SK-MEL-5 (cell line): ENCODE measurements at regions not wholly inside any gene's neighbourhood (a gene's known extent, or its start where the extent isn't known, plus 50 kb on each side); places are given as distances from the start of the nearest gene placed in this dataset.

Experiments
- DNase-seq: peaks from one replicate; pipeline ENCODE4 v3.0.0-alpha.2; 2016; ENCODE audit warnings: low read depth, low spot score
- in situ Hi-C: cut with HindIII; loops from 2 replicates; pipeline ENCODE4 v1.10.0; 2016; ENCODE audit warnings: low sequenced_read_pairs, high pct_unique_total_duplicates, low pct_unique_long_range_greater_than_20kb

DNA sequence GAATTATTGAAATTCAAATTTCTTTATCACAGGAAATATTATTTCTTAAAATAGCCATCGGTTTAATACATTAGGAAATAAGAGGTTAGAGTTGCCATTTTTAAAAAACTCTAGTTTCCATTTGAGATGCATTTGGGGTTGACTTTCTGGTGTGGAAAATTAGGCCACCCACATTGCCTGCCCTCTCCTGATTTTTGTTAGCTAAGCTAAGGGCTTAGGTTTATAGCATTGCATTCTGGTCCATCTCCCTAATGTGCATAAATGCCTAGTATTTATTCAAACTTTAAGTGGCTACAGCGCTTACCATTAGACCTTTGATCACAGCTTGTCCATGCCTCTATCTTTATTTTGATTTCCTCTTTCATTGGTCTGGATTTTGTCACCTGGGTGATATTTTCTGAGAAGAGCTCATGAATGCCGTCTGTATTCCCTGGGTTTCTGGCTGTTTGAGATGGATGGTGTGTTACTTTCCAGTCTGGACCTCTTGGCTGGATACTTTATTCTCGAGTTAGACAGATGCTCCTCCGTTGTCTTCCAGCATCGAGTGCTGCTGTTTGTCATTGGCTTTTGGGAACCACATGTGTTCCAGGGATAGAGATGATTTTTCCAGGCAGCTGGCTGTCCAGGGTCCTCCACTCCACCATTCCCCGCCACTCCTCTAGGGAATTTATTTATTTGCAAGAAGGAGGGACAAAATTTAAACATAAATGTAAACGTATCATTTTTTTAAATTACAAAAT lies 120.3 kb downstream of the KATNIP start:
- DNase-seq: no peak
- in situ Hi-C loops: no loop called here

- in situ Hi-C loops: no loop called here
- no peak for DNase-seq
Observed at GRCh38 chr16:27671410-27671809, 121.5 kb downstream of the KATNIP start.

DNA sequence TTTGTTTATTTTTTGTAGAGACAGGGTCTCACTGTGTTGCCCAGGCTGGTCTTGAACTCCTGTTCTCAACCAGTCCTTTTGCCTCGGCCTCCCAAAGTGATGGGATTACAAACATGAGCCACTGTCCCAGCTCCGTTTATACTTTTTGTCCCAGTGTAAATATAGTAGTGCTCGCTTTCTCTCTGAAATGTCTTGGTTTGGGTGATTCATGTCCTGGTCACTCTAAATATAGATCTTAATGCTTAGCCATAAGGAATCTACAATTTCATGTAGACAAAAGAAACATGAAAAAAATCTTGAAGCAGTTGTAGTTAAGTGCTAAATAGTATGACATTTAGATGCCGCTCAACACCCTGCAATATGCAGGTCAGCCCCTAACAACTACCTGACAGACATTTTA lies 126.9 kb downstream of the KATNIP start:
- in situ Hi-C loops: no loop called here
- DNase-seq: no peak

GRCh38 chr16:27677263-27677662 lies 127.3 kb downstream of the KATNIP start:
- DNase-seq: no peak
- in situ Hi-C loops: no loop called here

GRCh38 chr16:27678955-27679354 lies 129.0 kb downstream of the KATNIP start:
- no peak for DNase-seq
- in situ Hi-C loops: no loop called here

DNA sequence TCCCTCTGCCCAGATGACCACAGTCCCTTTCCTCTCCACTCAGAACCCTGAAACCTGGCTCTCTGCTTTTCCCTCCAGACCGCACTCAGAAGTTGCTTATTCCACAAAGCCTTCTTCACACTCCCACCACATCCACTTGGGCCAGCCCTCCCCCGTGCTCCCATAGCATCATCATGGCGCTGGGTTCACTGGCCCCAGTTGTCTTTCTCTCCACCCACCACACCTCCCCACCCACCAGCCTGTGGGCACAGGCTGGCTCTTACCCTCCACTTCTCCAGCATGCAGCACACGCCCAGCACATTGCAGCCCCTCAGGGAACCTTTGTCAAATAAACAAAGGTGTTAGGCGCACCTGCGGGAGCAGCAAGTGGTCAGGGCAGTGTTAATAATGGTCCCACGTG lies 130.0 kb downstream of the KATNIP start:
- no peak for DNase-seq
- in situ Hi-C loops: no loop called here

- in situ Hi-C loops: no loop called here
Observed at GRCh38 chr16:27681681-27682080, 131.7 kb downstream of the KATNIP start.

GRCh38 chr16:27684047-27684446 lies 134.1 kb downstream of the KATNIP start:
- in situ Hi-C loops: no loop called here
- DNase-seq: no peak

More at GRCh38 chr16:27681681-27682080, 131.7 kb downstream of the KATNIP start:
- DNase-seq: no peak

DNA sequence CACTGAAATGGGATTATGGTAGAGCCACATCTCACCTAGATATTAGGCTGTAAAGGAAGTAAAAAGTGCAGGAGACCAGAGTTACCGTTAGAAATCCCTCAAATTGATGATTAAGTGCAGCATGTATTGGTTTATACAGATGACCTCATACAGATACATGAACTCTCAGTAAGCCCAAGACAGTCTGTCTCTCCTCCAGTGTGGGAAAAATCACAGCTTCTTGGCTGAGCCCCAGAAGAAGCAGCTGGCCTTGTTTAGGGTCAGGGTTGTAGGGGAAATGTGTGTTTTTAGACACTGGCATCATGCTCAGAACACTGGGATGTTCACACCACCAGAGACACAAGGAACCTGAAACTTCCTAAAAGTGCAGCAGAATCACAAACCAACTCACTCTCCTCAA lies 135.9 kb downstream of the KATNIP start:
- DNase-seq: no peak
- in situ Hi-C loops: no loop called here

DNA sequence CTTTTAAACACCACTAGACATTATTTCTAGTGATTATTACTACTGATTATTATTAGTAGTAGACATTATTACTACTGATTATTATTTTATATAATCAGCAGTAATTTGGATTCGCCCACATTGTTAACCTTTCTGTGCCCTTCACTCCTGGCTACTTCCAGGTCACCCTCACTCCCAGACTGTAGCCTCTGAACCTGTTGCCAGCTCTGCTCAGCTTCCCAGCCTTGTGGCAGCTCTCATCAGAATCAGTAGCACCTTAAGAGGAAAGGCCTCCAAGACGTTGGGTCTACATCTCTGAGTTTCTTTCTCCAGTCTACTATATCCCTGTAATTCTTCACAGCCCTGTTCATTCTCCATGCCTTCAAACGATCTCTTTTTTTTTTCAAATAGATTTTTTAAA lies 137.0 kb downstream of the KATNIP start:
- in situ Hi-C loops: no loop called here
- DNase-seq: no peak

- DNase-seq: no peak
- in situ Hi-C loops: no loop called here
Observed at GRCh38 chr16:27687605-27688004, 137.7 kb downstream of the KATNIP start.

GRCh38 chr16:27689711-27690110 lies 139.8 kb downstream of the KATNIP start:
- DNase-seq: no peak
- in situ Hi-C loops: no loop called here

- in situ Hi-C loops: no loop called here
- DNase-seq: peak; percentile 81
Observed at GRCh38 chr16:27690608-27691007, 140.7 kb downstream of the KATNIP start.

GRCh38 chr16:27691721-27692120 lies 141.8 kb downstream of the KATNIP start:
- peak; percentile 98 for DNase-seq
- in situ Hi-C loops: no loop called here

- in situ Hi-C loops: no loop called here
- no peak for DNase-seq
Observed at GRCh38 chr16:27692576-27692975, 142.6 kb downstream of the KATNIP start.

DNA sequence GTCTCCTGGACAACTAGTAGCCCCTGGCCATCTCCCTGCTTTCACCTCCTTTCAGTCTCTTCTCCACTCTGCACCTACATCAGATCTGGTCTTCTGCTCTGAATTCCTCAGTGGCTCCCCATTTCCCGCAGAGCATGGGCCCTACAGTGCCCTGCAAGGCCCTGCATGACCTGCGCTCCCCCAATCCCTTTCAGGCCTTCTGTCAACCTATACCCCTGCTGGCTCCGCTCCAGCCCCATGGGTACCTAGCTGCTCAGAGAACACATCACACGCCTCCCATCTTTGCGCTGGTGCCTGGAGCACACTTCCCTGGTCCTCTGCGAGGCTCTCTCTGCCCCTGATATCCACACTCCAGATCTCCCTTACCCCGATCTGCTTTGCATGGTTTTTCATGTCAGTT lies 145.2 kb downstream of the KATNIP start:
- DNase-seq: no peak
- in situ Hi-C loops: no loop called here

DNA sequence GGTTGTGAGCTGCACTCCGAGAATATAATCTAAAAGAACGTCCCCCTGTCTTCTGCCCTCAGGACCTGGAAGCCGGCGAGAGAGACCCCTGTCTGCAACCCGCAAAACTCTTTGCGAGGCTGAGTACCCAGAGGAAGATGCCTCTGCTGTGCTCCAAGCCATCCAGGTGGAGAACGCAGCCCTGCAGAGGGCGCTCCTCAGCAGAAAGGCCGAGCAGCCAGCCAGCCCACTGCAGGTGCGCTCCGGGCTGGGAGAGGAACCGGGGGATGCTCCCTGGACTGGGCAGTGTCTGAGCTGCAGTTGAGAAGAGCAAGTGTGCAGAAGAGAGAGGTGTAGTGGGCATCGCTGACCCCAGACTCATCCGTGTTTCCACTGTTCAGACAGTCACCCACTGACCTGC lies 148.3 kb downstream of the KATNIP start:
- peak; percentile 64 for DNase-seq
- in situ Hi-C loops: no loop called here

GRCh38 chr16:27698746-27699145 lies 148.8 kb downstream of the KATNIP start:
- DNase-seq: no peak
- in situ Hi-C loops: no loop called here

DNA sequence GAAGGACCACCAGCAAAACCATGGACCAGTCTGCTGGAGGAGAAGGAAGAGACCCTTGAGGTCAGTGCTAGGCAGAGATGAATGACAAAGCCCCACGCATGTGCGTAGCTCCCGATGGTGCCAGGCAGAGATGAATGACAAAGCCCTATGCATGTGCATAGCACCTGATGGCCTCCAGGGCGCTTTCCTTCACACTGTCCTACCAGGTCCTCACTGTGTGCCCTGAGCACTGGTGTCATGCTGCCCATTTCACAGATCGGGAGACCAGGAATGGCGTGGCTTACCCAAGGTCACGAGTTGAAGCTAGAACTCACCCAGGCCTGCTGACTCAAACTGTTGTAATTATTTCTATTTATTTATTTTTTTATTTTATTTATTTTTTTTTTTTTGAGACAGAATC lies 149.6 kb downstream of the KATNIP start:
- in situ Hi-C loops: no loop called here
- DNase-seq: no peak
